SIG-M5 treated with dmso at 0.1 percent for 504 hours (cell line): ENCODE measurements at regions not wholly inside any gene's neighbourhood (a gene's known extent, or its start where the extent isn't known, plus 50 kb on each side); places are given as distances from the start of the nearest gene placed in this dataset.
"Not testable (repeated sequence)": the region's sequence is repeated elsewhere in the genome, so short reads cannot be mapped to it uniquely, and the experiment has no call there.

Experiments used
- DNase-seq: peaks from one replicate; lab custom pipeline; 2025; ENCODE audit not compliant: unreplicated experiment; lab: John Stamatoyannopoulos, UW

- DNase-seq = no peak
These were observed 55.4 kb upstream of the GRPR start for GRCh38 chrX:16067886-16068515.

GRCh38 chrX:16063921-16064320, 59.4 kb upstream of the GRPR start:
- no peak for DNase-seq

GRCh38 chrX:16063141-16063540, 60.2 kb upstream of the GRPR start:
- DNase-seq = no peak

- no peak for DNase-seq
These were observed 62.1 kb upstream of the GRPR start for GRCh38 chrX:16061296-16061695.

- DNase-seq = no peak
These were observed 63.1 kb upstream of the GRPR start for GRCh38 chrX:16060252-16060651.

GRCh38 chrX:16049126-16049525, 74.2 kb upstream of the GRPR start:
- DNase-seq = not testable (repeated sequence)

- no peak for DNase-seq
These were observed 80.4 kb upstream of the GRPR start for GRCh38 chrX:16042980-16043379.

- no peak for DNase-seq
These were observed 83.5 kb upstream of the GRPR start for GRCh38 chrX:16039834-16040233.

- DNase-seq = no peak
These were observed 84.0 kb upstream of the GRPR start for GRCh38 chrX:16039363-16039762.

GRCh38 chrX:16033331-16033730, 90.0 kb upstream of the GRPR start:
- DNase-seq = no peak

GRCh38 chrX:16028576-16028975, 94.8 kb upstream of the GRPR start:
- DNase-seq = peak; percentile 14

- peak; percentile 45 for DNase-seq
These were observed 99.3 kb upstream of the GRPR start for GRCh38 chrX:16023790-16024734.

- DNase-seq = no peak
These were observed 100.7 kb upstream of the GRPR start for GRCh38 chrX:16022580-16023200.

- no peak for DNase-seq
These were observed 105.1 kb upstream of the GRPR start for GRCh38 chrX:16018291-16018690.

GRCh38 chrX:16014171-16014570, 109.2 kb upstream of the GRPR start:
- peak; percentile 28 for DNase-seq

GRCh38 chrX:16012250-16012649, 111.1 kb upstream of the GRPR start:
- DNase-seq = no peak

- no peak for DNase-seq
These were observed 117.4 kb upstream of the GRPR start for GRCh38 chrX:16005917-16006316.

- no peak for DNase-seq
These were observed 121.2 kb upstream of the GRPR start for GRCh38 chrX:16002185-16002584.

GRCh38 chrX:15998350-15998749, 125.0 kb upstream of the GRPR start:
- peak; percentile 18 for DNase-seq

GRCh38 chrX:15989716-15990115, 133.6 kb upstream of the GRPR start:
- DNase-seq = no peak

GRCh38 chrX:15988661-15989603, 134.3 kb upstream of the AP1S2 start:
- no peak for DNase-seq
